Uterus (tissue), 2 donors: ENCODE measurements at regions not wholly inside any gene's neighbourhood (a gene's known extent, or its start where the extent isn't known, plus 50 kb on each side); places are given as distances from the start of the nearest gene placed in this dataset.

Experiments
- POLR2A ChIP-seq, 2 donors: fragments of 450-650 bp; IDR thresholded peaks; one replicate each; pipeline ENCODE4 v1.6.1; 2016; ENCODE audit warnings: antibody characterized with exemption in 2 of 2, mild to moderate bottlenecking in 1 of 2, moderate library complexity in 1 of 2
- TF ChIP-seq, protein P1 (sequence below), 4 experiments: fragments of 200-600 bp in 2 of 4; fragments of 450-650 bp in 2 of 4; sonication (generic) in 2 of 4; IDR thresholded peaks; one replicate each; pipeline ENCODE4 v1.5.1; 2016 to 2019; ENCODE audit warnings: antibody characterized with exemption in 4 of 4, mild to moderate bottlenecking in 2 of 4, moderate library complexity in 1 of 4

- TF ChIP-seq, protein P1, sequence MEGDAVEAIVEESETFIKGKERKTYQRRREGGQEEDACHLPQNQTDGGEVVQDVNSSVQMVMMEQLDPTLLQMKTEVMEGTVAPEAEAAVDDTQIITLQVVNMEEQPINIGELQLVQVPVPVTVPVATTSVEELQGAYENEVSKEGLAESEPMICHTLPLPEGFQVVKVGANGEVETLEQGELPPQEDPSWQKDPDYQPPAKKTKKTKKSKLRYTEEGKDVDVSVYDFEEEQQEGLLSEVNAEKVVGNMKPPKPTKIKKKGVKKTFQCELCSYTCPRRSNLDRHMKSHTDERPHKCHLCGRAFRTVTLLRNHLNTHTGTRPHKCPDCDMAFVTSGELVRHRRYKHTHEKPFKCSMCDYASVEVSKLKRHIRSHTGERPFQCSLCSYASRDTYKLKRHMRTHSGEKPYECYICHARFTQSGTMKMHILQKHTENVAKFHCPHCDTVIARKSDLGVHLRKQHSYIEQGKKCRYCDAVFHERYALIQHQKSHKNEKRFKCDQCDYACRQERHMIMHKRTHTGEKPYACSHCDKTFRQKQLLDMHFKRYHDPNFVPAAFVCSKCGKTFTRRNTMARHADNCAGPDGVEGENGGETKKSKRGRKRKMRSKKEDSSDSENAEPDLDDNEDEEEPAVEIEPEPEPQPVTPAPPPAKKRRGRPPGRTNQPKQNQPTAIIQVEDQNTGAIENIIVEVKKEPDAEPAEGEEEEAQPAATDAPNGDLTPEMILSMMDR (IDR thresholded peaks at IDR 0.05): no peak
- TF ChIP-seq POLR2A (IDR thresholded peaks at IDR 0.05): no peak
Measured at GRCh38 chr2:239768031-239768790, 256.9 kb downstream of the NDUFA10 start.
